ENCODE measurements at regions not wholly inside any gene's neighbourhood (a gene's known extent, or its start where the extent isn't known, plus 50 kb on each side); places are given as distances from the start of the nearest gene placed in this dataset.
"Not testable (repeated sequence)": the region's sequence is repeated elsewhere in the genome, so short reads cannot be mapped to it uniquely, and the experiment has no call there.

DNA sequence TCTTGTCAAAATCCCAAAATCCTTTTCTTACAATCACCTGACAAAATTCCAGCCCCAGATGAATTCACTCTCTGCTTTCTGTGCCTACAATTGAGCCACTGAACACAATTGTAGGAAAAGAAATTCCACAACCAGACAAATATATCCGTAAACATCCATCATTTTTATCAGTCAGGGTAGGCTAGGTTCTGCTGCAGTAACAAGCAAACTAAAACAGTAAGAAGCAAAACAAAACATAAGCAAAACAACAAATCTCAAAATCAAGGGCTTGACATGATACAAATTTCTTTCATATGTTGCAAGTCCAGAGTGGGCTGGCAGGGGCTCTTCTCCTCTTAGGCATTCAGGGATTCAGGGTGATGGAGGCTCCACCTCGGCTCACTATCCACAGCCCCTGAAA is 114.2 kb upstream of the MAN2A1 start:
- no peak for DNase-seq (ENCODE audit: low read depth in 2 of 2)

GRCh38 chr5:109574985-109575384 is 114.7 kb upstream of the MAN2A1 start:
- no peak for DNase-seq (ENCODE audit: low read depth in 2 of 2)

DNA sequence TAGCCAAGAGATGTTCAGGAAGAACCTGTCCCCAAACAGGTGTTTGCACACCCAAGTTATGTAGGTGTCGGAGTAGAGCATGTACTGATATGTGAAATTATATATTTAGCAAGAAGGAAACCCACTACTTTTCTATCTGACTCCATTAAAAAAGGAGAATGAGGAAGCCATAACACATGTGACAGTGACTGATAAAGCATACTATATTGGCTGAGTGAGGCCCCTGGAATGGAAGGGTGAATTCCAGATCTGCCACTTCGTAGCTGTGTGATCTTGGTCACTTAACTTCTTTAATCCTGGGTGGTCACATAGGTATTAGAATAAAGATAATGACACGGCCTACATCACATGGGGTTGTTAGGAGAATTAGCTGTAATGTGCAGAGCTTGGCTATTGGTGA is 116.0 kb upstream of the MAN2A1 start:
- DNase-seq (ENCODE audit: low read depth in 2 of 2): no peak

GRCh38 chr5:109573256-109573655 is 116.5 kb upstream of the MAN2A1 start:
- DNase-seq (ENCODE audit: low read depth in 2 of 2): no peak

GRCh38 chr5:109571785-109572184 is 117.9 kb upstream of the MAN2A1 start:
- DNase-seq (ENCODE audit: low read depth in 2 of 2): no peak

GRCh38 chr5:109570362-109570874 is 119.3 kb upstream of the MAN2A1 start:
- DNase-seq (ENCODE audit: low read depth in 2 of 2): no peak

- DNase-seq (ENCODE audit: low read depth in 2 of 2): no peak
Measured at GRCh38 chr5:109567374-109568044, 122.2 kb upstream of the MAN2A1 start.

DNA sequence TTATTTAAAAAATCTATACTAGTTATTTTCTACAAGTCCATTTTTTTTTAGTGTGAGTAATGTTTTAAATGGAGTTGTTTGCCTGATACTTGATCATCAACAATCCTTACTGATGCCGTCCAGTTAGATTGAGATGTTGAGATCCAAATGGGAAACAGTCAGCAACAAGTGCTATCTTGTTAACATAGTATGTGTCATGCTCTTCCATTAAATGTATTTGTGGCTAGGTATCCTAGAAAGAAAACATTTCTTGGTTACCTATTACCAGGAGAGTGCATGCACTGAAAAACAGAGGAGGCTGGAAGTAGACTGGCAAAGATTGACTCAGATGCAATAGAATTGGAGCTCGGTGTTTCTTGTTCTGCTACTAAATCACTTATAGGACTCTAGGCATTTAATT is 123.4 kb upstream of the MAN2A1 start:
- DNase-seq (ENCODE audit: low read depth in 2 of 2): no peak

DNA sequence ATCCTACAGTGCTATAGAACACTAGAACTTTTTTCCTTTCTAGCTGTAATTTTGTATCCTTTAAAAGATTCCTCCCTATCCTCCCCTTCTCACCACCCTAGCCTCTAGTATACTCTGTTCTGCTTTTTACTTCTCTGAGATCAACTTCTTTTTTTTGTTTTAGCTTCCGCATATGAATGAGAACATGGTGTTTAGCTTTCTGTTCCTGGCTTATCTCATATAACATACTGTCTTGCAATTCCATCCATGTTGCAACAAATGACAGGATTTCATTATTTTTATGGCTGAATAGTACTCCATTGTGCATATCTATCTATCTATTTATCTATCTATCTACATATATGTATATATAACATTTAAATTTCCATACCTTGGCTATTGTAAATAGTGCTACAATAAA is 126.0 kb upstream of the MAN2A1 start:
- no peak for DNase-seq (ENCODE audit: low read depth in 2 of 2)

GRCh38 chr5:109563189-109563588 is 126.5 kb upstream of the MAN2A1 start:
- DNase-seq (ENCODE audit: low read depth in 2 of 2): no peak

DNA sequence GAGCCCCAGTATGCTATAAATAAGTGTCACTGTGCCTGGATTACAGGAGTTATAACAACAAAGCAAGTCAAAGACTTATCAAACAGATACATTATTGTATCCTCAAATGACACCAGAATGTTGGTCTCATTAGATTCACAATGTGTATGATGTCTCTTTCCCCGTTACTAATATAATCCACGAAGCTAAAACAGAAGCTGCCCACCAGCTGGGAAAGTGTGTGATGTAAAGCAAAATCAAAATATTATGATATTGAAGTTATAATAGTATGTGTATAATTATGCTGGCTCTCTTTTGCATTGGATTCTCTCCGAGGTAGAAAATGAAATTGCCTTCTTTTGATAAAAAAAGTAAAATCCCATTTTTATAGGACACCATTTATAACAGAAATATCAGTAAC is 127.3 kb upstream of the MAN2A1 start:
- DNase-seq (ENCODE audit: low read depth in 2 of 2): no peak

DNA sequence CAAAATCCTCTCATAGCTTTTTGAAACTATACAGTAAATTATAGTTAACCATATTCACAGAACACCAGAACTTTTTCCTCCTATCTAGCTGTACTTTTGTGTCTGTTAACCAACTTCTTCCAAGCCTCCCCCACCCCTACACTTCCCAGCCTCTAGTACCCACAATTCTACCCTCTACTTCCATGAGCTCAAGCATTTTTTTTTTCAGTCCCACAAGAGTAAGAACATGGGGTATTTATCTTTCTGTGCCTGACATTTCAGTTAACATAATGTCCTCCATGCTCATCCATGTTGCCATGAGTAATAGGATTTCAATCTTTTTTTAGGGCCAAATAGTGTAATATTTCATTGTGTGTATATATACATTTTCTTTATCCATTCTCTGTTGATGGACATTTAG is 128.3 kb upstream of the MAN2A1 start:
- no peak for DNase-seq (ENCODE audit: low read depth in 2 of 2)

DNA sequence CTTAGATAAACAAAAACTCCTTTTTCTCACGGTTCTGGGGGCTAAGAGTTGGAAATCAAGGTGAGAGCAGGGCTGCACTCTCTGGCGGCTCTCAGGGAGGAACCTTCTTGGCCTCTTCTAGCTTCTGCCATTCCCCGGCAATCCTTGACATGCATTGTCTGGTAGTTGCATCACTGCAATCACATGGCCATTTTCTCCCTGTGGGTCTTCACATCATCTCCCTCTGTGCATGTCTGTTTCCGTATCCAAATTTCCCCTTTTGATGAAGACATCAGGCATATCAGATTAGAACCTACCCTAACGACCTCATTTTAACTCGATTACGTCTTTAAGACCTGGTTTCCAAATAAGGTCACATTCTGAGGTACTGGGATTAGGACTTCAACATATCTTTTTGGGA is 129.2 kb upstream of the MAN2A1 start:
- DNase-seq (ENCODE audit: low read depth in 2 of 2): no peak

- DNase-seq (ENCODE audit: low read depth in 2 of 2): no peak
Measured at GRCh38 chr5:109558952-109559351, 130.8 kb upstream of the MAN2A1 start.

GRCh38 chr5:109558364-109558763 is 131.4 kb upstream of the MAN2A1 start:
- DNase-seq (ENCODE audit: low read depth in 2 of 2): no peak

- DNase-seq (ENCODE audit: low read depth in 2 of 2): no peak
Measured at GRCh38 chr5:109553846-109554245, 135.9 kb upstream of the MAN2A1 start.

GRCh38 chr5:109551234-109551633 is 138.5 kb upstream of the MAN2A1 start:
- not testable (repeated sequence) for DNase-seq (ENCODE audit: low read depth in 2 of 2)

DNA sequence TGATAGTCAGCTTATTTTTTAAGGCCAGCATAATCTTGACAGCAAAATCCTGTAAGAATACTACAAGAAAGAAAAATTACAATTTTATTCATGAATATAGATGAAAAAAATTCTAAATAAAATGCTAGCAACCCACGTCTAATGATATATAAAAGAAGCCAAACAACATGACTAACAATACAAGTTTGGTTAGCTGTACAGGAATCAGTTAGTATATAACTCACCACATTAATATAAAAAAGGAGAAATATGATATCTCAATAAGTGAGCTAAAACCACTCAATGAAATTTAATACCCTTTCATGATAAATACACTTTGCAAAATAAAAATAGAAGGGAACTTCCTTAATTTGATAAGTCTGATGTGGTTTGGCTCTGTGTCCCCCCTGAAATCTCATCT is 139.7 kb upstream of the MAN2A1 start:
- no peak for DNase-seq (ENCODE audit: low read depth in 2 of 2)

DNA sequence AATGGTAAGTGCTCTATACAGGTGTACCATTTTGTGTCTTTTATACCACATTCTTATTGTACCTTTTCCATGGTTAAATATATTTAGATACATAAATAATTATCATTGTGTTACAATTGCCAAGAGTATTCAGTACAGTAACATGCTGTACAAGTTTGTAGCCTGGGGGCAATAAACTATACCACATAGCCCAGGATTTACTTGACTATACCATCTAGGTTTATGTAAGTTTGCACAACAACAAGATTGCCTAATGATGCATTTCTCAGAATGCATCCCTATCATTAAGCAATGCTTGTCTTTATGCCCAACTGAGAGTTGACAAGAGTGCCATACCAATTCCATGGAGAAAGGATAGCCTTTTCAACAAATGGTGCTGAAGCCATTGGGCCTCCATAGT is 136.7 kb upstream of the PJA2 start:
- no peak for DNase-seq (ENCODE audit: low read depth in 2 of 2)

- DNase-seq (ENCODE audit: low read depth in 2 of 2): not testable (repeated sequence)
Measured at GRCh38 chr5:109544873-109545272, 135.1 kb upstream of the PJA2 start.

DNA sequence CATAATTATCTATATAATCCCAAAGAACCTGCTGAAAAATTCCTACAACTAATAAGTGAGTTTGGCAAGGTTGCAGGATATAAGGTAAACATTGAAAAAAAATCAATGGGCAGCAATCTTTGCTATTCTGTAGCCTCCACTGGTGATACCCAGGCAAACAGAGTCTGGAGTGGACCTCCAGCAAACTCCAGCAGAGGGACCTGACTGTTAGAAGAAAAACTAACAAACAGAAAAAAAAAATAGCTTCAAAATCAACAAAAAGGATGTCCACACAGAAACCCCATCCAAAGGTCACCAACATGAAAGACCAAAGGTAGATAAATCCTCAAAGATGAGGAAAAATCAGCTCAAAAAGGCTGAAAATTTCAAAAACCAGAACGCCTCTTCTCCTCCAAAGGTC is 128.9 kb upstream of the PJA2 start:
- not testable (repeated sequence) for DNase-seq (ENCODE audit: low read depth in 2 of 2)

DNA sequence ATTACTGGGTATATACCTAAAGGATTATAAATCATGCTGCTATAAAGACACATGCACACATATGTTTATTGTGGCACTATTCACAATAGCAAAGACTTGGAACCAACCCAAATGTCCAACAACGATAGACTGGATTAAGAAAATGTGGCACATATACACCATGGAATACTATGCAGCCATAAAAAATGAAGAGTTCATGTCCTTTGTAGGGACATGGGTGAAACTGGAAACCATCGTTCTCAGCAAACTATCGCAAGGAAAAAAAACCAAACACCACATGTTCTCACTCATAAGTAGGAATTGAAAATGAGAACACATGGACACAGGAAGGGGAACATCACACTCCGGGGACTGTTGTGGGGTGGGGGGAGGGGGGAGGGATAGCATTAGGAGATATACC is 125.3 kb upstream of the PJA2 start:
- DNase-seq (ENCODE audit: low read depth in 2 of 2): not testable (repeated sequence)

DNA sequence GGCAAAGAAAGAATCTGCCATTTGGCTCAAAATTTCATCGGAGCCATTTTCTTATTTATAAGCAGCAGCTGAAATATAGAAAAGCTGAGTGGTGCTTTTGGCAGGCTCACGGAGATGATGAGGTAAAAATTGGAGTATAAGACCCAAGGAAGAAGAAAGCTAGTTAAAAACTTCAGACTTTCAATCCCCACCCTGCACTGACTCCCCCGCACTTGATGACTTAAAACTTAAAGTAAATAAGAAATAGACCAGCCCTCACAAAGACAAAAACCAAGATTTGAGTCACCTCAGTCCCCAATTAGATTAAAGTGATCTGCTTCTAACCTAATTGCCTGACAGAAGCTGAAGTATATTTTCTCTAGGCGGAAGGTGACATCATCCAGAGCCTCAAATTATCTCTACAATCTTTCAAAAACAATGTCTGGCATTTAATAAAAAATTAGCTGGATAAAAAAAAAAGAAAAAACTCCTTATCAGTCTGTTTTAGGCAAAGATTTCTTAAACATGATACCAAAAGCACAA is 124.0 kb upstream of the PJA2 start:
- DNase-seq (ENCODE audit: low read depth in 2 of 2): no peak

Data from stimulated activated CD4-positive, alpha-beta T cell treated with anti-CD3 and anti-CD28 coated beads, Interleukin-15, amount 100 ng/mL, for 48 hours (primary cell).